SU-DHL-6 (cell line): ENCODE measurements at regions not wholly inside any gene's neighbourhood (a gene's known extent, or its start where the extent isn't known, plus 50 kb on each side); places are given as distances from the start of the nearest gene placed in this dataset.

Experiments
- H2AFZ ChIP-seq: fragments of 200-600 bp; sonication (generic); 2 replicates; pipeline ENCODE4 v1.6.1; 2014; ENCODE audit warnings: low read depth, mild to moderate bottlenecking, moderate library complexity, mixed read lengths, antibody characterized with exemption, low read length; ENCODE audit not compliant: severe bottlenecking
- H3F3A ChIP-seq: fragments of 200-600 bp; shearing (Covaris generic); 2 replicates; pipeline ENCODE4 v1.6.0; 2016; ENCODE audit warnings: antibody characterized with exemption, mild to moderate bottlenecking; ENCODE audit not compliant: insufficient read depth
- H3K27ac ChIP-seq: fragments of 200-600 bp; sonication (generic); 2 replicates; pipeline ENCODE4 v1.5.1; 2016; ENCODE audit warnings: low read depth, mild to moderate bottlenecking, low read length, moderate library complexity, mixed read lengths
- H3K27me3 ChIP-seq: fragments of 200-600 bp; sonication (generic), shearing (Covaris generic); 2 replicates; pipeline ENCODE4 v1.6.0; 2014; ENCODE audit warnings: mild to moderate bottlenecking, low read length
- H3K36me3 ChIP-seq: fragments of 200-600 bp; sonication (generic); 2 replicates; pipeline ENCODE4 v1.6.1; 2014; ENCODE audit warnings: mild to moderate bottlenecking, low read length, mixed read lengths
- H3K4me2 ChIP-seq: fragments of 300-600, 200-600 bp; shearing (Covaris generic), sonication (generic); 2 replicates; pipeline ENCODE4 v1.6.0; 2014; ENCODE audit warnings: low read length, low read depth, mild to moderate bottlenecking; ENCODE audit not compliant: poor library complexity, severe bottlenecking
- H3K4me3 ChIP-seq: fragments of 200-600 bp; sonication (generic); 2 replicates; pipeline ENCODE4 v1.5.1; 2014; ENCODE audit warnings: antibody characterized with exemption, low read length, mild to moderate bottlenecking, mixed read lengths; ENCODE audit not compliant: insufficient read depth, poor library complexity, severe bottlenecking
- H3K79me2 ChIP-seq: fragments of 200-600 bp; sonication (generic); 2 replicates; pipeline ENCODE4 v1.6.1; 2014; ENCODE audit warnings: mild to moderate bottlenecking, low read length, moderate library complexity; ENCODE audit not compliant: insufficient read depth
- H3K9ac ChIP-seq: fragments of 200-600 bp; sonication (generic); 2 replicates; pipeline ENCODE4 v1.7.0; 2014; ENCODE audit warnings: mild to moderate bottlenecking, low read length
- H3K9me2 ChIP-seq: fragments of 200-600 bp; sonication (generic); replicated peaks from 2 replicates; pipeline ENCODE4 v1.6.1; 2014; ENCODE audit warnings: low read length; ENCODE audit not compliant: insufficient read depth
- H3K9me3 ChIP-seq: fragments of 200-600 bp; sonication (generic); 2 replicates; pipeline ENCODE4 v1.6.1; 2014; ENCODE audit warnings: low read length, mixed read lengths; ENCODE audit not compliant: insufficient read depth
- H4K20me1 ChIP-seq: fragments of 200-600 bp; sonication (generic); 2 replicates; pipeline ENCODE4 v1.6.1; 2014; ENCODE audit warnings: low read depth, mild to moderate bottlenecking, antibody characterized with exemption, low read length, moderate library complexity, mixed read lengths
- EZH2phosphoT487 ChIP-seq: fragments of 200-600 bp; sonication (generic), shearing (Covaris generic); conservative IDR thresholded peaks from 2 replicates; pipeline ENCODE4 v1.6.1; 2018; ENCODE audit warnings: mild to moderate bottlenecking, antibody characterized with exemption, low read length, moderate library complexity, mixed read lengths
- TF ChIP-seq, protein P1 (sequence below): fragments of 200-600 bp; sonication (generic); IDR thresholded peaks from one replicate; pipeline ENCODE4 v1.5.1; 2017; ENCODE audit warnings: antibody characterized with exemption, mild to moderate bottlenecking, low read length, moderate library complexity; ENCODE audit not compliant: insufficient read depth, poor library complexity, severe bottlenecking

GRCh38 chr5:92687821-92688722 lies 892.9 kb downstream of the NR2F1-AS1 start:
- Histone ChIP-seq H4K20me1 (no peaks in the 10 kb centered on the region), H3K79me2 (no peaks in the 10 kb centered on the region), H2AFZ (no peak overlapping the region), H3K36me3 (no peaks in the 10 kb centered on the region), H3K9me3 (no peaks in the 10 kb centered on the region), H3K4me3 (no peak overlapping the region), H3K27ac (no peak overlapping the region), H3K9me2 (no peaks in the 10 kb centered on the region), H3K9ac (no peak overlapping the region), H3K27me3 (no peaks in the 10 kb centered on the region), H3F3A (no peaks in the 10 kb centered on the region), H3K4me2 (no peak overlapping the region)
- TF ChIP-seq, protein P1, sequence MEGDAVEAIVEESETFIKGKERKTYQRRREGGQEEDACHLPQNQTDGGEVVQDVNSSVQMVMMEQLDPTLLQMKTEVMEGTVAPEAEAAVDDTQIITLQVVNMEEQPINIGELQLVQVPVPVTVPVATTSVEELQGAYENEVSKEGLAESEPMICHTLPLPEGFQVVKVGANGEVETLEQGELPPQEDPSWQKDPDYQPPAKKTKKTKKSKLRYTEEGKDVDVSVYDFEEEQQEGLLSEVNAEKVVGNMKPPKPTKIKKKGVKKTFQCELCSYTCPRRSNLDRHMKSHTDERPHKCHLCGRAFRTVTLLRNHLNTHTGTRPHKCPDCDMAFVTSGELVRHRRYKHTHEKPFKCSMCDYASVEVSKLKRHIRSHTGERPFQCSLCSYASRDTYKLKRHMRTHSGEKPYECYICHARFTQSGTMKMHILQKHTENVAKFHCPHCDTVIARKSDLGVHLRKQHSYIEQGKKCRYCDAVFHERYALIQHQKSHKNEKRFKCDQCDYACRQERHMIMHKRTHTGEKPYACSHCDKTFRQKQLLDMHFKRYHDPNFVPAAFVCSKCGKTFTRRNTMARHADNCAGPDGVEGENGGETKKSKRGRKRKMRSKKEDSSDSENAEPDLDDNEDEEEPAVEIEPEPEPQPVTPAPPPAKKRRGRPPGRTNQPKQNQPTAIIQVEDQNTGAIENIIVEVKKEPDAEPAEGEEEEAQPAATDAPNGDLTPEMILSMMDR, result no peak
- no peak for TF ChIP-seq EZH2phosphoT487

GRCh38 chr5:92678640-92679039 lies 902.4 kb downstream of the NR2F1-AS1 start:
- Histone ChIP-seq H3K9me3 (no peaks in the 10 kb centered on the region), H3K27me3 (no peaks in the 10 kb centered on the region), H3K4me3 (no peak overlapping the region), H3K9me2 (no peaks in the 10 kb centered on the region), H3K4me2 (no peak overlapping the region), H2AFZ (no peak overlapping the region), H3K27ac (no peak overlapping the region), H3F3A (no peaks in the 10 kb centered on the region), H3K9ac (no peak overlapping the region), H4K20me1 (no peaks in the 10 kb centered on the region), H3K36me3 (no peaks in the 10 kb centered on the region), H3K79me2 (no peaks in the 10 kb centered on the region)
- TF ChIP-seq EZH2phosphoT487, result no peak
- TF ChIP-seq, protein P1, result no peak

DNA sequence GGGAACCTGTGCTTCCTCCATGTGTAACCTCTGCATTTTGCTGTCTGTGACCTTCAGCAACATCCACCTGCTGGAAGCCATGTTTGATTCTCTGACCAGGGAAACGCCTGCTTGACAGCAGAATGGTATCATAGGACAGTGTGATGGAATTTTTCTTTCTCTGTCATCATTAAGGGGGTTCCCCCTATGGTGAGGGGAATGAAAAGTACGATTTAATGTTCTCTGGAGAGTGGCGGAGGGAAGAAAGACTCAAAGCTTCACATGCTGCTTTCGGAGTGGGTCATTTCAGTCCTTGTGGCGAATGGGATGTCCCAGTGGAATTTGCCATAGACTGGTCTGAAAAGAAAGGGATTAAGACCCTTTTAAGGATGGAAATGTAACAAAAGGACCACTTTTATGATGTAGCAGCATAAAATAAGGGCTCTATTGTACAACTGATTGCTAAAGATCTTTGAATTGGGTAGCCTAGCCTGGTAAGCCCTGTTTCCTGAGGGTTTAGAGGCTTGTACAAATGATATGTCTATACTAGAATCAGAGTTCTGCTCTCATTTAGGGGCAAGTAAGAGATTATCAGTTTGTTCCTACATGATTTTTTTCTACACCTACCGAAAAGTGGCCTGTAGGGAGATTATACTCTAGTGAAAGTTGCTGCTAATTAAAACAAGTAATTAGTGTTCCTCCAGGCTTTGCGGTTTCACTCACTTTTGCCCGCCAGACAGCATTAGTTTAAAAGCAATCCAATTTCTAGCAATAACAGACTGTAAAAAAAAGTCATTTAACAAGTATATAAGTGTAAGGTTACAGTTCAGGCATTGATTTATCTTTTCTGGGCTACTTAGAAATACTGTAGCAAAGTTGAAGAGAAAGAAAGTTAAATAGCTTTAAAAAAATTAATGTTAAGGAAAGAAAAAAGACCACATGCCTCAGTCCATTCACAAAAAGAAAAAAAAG lies 904.5 kb downstream of the NR2F1-AS1 start:
- no peak overlapping the region for H3K4me2 ChIP-seq
- no peaks in the 10 kb centered on the region for H4K20me1 ChIP-seq
- H3F3A ChIP-seq, result no peaks in the 10 kb centered on the region
- no peaks in the 10 kb centered on the region for H3K36me3 ChIP-seq
- no peaks in the 10 kb centered on the region for H3K79me2 ChIP-seq
- H3K27me3 ChIP-seq, result no peaks in the 10 kb centered on the region
- no peak overlapping the region for H3K27ac ChIP-seq
- H3K4me3 ChIP-seq, result no peak overlapping the region
- no peak for TF ChIP-seq EZH2phosphoT487
- TF ChIP-seq, protein P1, result no peak
- no peak overlapping the region for H2AFZ ChIP-seq
- H3K9me3 ChIP-seq, result no peaks in the 10 kb centered on the region
- no peaks in the 10 kb centered on the region for H3K9me2 ChIP-seq
- no peak overlapping the region for H3K9ac ChIP-seq
